ENCODE measurements at regions not wholly inside any gene's neighbourhood (a gene's known extent, or its start where the extent isn't known, plus 50 kb on each side); places are given as distances from the start of the nearest gene placed in this dataset.
"Not testable (repeated sequence)": the region's sequence is repeated elsewhere in the genome, so short reads cannot be mapped to it uniquely, and the experiment has no call there.

DNA sequence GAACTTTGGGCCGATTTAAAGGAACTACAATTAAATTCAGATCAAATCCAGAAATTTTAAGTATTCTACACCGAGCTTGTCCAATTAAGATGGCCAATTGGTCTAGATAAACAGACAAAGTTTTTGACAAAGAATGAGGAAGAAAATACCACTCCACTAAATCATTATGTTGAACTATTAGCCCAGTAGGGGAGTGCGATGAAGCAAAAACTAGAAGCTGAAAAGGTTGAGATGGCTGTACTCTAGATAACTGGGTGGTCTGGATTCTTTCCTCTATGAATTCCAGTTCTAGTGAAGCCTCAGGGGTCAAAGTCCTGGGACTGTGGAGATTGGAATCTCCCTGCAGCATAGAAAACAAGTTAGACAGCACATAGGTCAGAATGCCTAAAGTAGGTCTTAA, 418.9 kb upstream of the IMPG1 start:
- FAIRE-seq: not testable (repeated sequence)

DNA sequence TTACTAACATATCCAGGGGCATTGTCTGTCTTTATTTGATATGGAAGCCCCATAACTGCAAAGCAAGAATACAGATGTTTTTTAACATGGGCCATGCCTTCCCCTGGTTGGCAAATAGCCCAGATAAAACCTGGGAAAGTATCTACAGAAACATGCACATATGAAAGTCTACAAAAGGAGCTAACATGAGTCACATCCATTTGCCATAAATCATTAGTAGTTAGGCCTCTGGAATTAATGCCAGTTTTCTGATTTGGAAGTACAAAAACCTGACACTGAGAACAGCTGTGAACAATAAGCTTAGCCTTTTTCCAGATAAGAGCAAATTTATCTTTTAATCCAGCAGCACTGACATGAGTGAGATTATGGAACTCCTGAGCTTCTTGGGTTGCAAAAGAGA, 418.0 kb upstream of the IMPG1 start:
- no peak for FAIRE-seq

DNA sequence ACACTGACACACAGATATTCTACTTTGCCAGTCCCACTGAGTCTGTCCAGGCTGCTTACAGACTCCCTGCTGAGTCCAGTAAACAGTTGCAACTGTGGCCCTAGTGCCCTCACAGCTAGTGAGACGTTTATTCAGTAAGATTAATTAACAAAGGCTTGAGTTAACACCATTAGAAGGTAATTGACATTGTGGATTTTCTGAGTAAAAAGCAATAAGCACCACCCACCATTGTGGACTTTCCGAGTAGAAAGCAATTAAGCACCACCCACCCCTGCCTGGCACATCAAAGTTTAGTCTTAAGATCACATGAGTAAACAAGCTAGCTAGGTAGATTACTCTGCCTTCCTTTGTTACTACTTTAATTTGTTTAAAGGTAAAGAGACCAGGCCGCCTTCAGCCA, 408.6 kb upstream of the IMPG1 start:
- no peak for FAIRE-seq

DNA sequence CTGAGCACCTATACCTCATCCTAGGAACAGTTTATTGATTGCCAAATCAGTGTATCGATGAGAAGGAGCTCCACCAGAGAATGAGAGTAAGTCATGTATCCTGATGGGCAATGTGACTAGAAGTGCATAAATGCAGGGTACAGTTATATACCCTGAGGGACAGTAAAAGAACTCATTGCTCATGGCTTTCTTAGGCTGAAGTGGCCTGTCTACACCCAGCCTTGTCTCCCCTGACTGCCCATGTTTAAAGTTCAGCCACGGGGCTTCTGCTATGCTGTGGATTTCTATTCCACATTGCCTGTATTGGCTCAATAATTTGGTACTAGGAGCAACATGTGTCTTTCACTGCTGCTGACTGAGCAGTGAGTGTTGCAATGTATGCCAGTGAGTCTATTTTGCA, 400.4 kb upstream of the IMPG1 start:
- no peak for FAIRE-seq

DNA sequence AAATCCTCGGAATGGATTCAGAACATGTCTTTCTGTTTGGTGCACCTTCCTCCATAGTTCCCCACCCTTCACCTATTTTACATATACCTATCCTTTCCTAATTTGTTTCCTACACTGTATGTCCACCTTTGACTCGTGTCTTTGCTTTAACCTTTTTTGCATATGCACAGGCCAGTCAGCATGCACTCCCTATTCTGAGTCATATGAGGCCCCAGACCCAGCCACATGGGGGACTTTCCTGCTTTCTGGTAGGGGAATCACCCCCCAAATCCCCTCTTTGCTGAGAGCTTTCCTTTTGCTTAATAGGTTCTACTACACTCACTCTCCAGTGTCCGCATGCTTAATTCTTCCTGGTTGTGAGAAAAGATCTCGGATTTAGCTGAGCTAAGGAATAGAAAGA, 393.8 kb upstream of the IMPG1 start:
- FAIRE-seq: no peak

GRCh38 chr6:76465410-76465809, 392.9 kb upstream of the IMPG1 start:
- FAIRE-seq: no peak

DNA sequence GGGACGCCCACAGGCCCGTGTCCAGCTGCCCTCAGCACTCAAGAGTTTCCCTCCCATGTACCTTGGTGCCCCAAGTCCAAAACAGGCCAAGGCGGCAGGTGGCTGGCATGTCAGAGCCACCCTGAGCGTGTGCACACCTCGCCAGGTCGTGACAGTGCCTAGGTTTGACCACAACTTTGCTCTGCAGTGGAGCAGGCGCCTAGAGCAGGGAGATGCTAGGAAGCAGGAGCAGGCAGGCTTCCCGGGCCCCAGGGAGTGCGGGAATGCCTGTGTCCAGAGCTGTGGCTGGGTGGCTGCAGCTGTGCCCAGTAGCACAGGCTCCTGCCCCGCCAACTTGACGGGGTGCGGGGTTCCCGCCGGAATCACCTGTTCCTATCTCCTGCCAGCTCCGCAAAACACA, 380.8 kb upstream of the IMPG1 start:
- no peak for FAIRE-seq

GRCh38 chr6:76451926-76452709, 379.7 kb upstream of the IMPG1 start:
- FAIRE-seq: no peak

DNA sequence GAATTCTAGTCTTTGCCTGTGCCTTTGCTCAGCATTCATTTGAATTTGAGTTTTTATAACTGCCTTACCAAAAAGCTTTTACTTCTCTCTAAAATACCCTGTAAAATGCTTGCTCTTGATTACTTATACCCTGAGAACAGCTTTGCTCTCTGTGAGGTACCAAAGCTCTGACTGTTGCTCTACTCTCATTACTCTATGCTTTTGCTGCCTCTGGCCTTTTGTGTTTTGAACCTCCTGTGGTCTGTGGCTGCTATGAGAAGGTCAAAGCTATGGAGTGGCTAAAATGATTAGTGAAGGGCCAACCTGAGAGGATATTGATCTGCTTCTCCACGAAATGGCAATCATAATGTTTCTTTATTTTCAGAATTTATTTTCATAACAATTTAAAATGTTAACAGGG, 375.6 kb upstream of the IMPG1 start:
- FAIRE-seq: no peak

- FAIRE-seq: no peak
Measured at GRCh38 chr6:76441875-76442274, 369.4 kb upstream of the IMPG1 start.

- FAIRE-seq: no peak
Measured at GRCh38 chr6:76439811-76440210, 367.3 kb upstream of the IMPG1 start.

- no peak for FAIRE-seq
Measured at GRCh38 chr6:76438768-76439167, 366.3 kb upstream of the IMPG1 start.

- FAIRE-seq: no peak
Measured at GRCh38 chr6:76435174-76435573, 362.7 kb upstream of the IMPG1 start.

GRCh38 chr6:76422511-76423213, 350.2 kb upstream of the IMPG1 start:
- no peak for FAIRE-seq

GRCh38 chr6:76420094-76420493, 347.6 kb upstream of the IMPG1 start:
- FAIRE-seq: no peak

DNA sequence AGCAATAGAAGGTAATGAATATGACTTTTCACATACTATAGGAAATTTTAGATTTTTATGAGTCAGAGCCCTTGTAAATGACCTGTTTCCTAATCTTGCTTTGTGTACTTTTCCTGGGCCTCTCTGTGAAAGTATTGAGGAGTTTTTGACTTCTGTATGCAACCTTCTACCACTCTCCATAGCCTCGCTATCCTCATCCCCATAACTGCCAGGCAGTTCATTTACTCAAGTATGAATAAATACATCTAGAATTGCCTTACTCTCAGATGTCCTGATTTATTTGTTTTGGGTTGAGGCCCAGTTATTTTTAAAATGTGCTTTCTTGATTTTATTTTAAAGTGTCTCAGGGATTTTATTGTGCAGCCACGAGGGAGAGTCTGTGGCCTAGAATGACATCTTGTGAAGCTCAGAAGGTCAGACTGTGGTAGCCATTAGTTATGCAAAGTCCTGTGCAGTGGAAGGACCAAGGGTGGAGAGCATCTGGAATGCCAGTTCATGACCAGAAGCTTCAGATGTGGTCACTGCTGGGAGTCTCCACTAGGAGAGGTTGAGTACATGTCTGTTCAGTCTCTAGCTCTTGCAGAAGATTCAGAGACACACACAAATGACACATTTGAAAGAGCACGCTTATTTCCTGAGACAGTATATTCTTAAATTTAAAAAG, 346.2 kb upstream of the IMPG1 start:
- FAIRE-seq: no peak

DNA sequence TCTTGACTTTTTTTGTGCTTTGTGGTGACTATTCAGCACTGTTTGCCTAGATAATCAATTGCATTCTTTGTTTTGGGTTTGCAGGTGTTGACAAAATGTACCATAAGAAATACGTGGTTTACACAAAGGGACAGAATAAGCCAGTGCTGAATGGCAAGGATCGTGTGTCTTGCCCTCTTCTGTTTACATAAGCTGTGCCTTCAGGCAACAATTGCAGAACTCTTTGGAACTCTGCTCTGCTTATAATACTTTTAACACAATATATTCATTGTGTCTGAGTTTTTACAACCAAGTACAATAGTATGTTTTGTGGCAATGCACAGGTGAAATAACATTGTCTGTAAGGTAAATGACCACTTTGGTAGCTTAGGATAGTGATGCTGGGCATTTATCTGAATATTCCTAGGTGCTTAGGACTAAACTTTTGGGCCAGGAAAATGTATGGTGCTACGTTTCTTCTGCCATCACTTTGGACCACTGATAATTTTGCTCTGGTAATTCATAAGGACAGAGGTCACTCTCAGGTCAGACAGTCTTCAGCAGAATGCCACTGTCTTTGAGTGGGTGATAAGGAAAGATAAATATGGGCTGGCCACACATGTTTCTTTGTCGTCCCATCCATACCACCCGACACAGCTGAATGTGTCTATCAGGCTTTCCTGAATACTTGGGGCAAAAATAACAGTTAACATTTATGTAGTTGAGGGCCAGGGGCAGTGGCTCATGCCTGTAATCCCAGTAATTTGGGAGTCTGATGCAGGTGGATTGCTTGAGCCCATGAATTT, 344.6 kb upstream of the IMPG1 start:
- FAIRE-seq: no peak

DNA sequence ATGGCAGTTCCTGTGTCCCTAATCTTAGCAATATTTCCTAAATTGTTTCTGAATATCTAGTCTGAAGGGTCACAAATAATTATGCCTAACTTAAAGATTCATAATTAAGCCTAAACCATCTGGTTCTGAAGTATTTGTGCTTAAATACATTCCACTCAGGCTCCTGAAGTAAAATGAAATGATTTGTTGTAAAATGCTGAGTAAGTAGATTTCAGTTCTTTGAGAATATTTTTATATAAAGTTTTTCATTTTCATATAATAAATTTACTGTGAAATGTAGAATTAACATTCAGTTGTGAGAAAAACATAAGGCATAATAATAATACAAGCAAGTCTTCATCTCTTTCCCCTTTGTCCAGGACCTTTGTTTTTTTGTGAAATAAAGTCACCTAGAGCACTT, 330.6 kb upstream of the IMPG1 start:
- no peak for FAIRE-seq

DNA sequence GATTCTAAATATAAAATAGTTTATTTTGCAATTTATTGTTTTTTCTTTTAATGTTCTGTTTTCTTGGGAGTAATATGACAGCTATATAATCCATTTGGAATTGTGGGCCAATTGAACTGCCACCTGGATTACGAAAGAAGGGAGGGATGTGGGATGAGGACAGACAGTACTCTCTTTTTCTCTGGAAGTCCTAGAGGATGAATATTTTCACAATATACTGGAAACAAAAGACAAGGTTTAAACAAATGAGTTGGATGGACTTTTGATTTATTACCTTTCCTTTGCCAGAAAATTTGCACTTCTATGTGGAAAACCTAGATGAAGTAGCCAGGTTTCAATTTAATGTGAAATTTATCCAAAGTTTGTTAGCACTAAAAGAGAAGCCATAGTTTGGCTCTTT, 325.5 kb upstream of the IMPG1 start:
- FAIRE-seq: no peak

GRCh38 chr6:76382201-76382600, 309.7 kb upstream of the IMPG1 start:
- no peak for FAIRE-seq

DNA sequence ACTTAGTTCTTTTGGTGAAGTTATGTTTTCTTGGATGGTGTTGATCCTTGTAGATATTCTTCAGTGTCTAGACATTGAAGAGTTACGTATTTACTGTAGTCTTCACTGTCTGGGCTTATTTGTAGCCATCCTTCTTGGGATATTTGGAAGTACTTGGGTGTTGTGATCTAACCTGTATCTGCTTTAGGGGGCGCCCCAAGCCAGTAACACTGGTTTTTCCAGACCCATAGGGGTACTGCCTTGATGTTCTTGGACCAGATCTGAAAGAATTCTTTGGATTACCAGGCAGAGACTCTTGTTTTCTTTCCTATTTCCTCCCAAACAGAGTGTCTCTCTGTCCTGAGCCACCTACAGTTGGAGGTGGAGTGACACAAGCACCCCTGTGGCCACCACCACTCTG, 309.1 kb upstream of the IMPG1 start:
- FAIRE-seq: no peak

- FAIRE-seq: peak; percentile 51
Measured at GRCh38 chr6:76351275-76351674, 278.8 kb upstream of the IMPG1 start.

DNA sequence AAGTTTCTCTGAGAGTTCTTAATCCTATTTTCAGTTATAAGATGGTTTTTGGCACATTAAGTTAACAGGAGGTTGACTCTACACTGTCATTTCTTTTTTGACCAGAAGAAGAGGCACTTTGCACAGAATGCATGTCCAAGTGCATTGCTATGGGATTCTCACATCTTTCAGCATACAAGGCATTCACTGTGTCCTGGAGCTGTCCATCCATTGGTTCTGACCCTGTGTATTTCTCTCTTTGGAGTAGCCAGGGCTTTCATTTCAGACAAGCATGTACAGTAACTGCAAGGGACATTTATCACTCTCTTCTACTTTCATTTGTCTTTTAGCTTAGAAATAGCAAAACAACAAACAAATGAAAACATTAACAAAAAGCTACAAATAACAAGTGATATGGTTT, 275.1 kb upstream of the IMPG1 start:
- FAIRE-seq: no peak
